ENCODE measurements at regions not wholly inside any gene's neighbourhood (a gene's known extent, or its start where the extent isn't known, plus 50 kb on each side); places are given as distances from the start of the nearest gene placed in this dataset.
A peak's percentile ranks its signal among the peaks of the same experiment; 100 is the strongest.

DNA sequence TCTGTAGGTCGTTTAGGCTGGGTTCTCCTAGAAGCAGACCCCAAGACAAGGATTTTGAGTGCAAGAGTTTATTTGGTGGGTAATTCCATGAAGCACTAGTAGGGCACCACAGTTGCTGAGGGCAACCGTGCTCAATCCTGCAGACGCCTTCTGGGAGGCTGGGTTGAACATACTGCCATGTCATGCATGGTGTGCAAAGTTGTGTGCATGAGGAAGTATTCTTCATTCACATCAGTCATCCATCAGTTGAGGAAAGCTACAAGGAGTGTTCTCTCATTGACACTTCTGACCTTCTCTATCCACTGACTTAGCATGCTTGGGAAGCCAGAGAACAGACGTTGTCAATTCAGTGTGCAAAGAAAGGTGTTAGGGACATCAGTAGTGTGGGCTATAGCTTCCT is 179.2 kb downstream of the PTPN11 start:
- no peaks in the 10 kb centered on the region for H3K27me3 ChIP-seq (ENCODE audit: insufficient read depth, insufficient read length)
- H3K4me1 ChIP-seq (ENCODE audit: insufficient read depth, insufficient read length): no peaks in the 10 kb centered on the region
- H3K9me3 ChIP-seq (ENCODE audit: insufficient read depth, low read length): peaks cover 19% of the 10 kb centered on the region; the same call in 1 of the 2 replicates
- H3K36me3 ChIP-seq (ENCODE audit: insufficient read depth, insufficient read length, low read length): no peaks in the 10 kb centered on the region
- TF ChIP-seq SUZ12 (IDR thresholded peaks at IDR 0.05; ENCODE audit: extremely low read depth, insufficient read depth, insufficient read length): no peak
- TF ChIP-seq ZNF274 (IDR thresholded peaks at IDR 0.05; ENCODE audit: low read depth, low read length): no peak
- no peak for TF ChIP-seq YY1 (IDR thresholded peaks at IDR 0.05; ENCODE audit: insufficient read depth, insufficient read length)
- no peak for DNase-seq (ENCODE audit: low read depth, low spot score)
- no peak overlapping the region for H3K9ac ChIP-seq (ENCODE audit: insufficient read length, low read depth)
- no peak overlapping the region for H3K4me3 ChIP-seq (ENCODE audit: insufficient read length, low read depth)

DNA sequence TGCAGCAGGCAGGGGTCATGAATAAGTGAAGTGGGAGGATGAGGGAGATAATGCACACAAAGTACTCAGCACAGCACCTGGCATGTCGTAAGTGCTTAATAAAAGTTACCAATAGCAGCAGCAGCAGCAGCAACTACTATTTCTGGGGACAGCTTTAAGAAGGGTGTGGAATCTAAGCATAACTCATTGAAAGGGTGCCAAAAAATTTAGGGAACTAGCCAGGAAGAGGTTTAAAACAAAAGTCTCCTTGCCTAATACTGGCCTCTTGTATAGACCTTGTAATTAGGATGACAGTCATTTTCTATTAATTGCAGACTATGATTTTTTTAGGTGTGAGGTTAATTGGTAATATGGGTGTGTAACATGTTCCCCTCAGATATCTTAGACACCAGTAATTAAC is 179.9 kb downstream of the PTPN11 start:
- DNase-seq (ENCODE audit: low read depth, low spot score): no peak
- H3K36me3 ChIP-seq (ENCODE audit: insufficient read depth, insufficient read length, low read length): no peaks in the 10 kb centered on the region
- TF ChIP-seq ZNF274 (IDR thresholded peaks at IDR 0.05; ENCODE audit: low read depth, low read length) (no peak), YY1 (IDR thresholded peaks at IDR 0.05; ENCODE audit: insufficient read depth, insufficient read length) (no peak), SUZ12 (IDR thresholded peaks at IDR 0.05; ENCODE audit: extremely low read depth, insufficient read depth, insufficient read length) (no peak)
- H3K27me3 ChIP-seq (ENCODE audit: insufficient read depth, insufficient read length): no peaks in the 10 kb centered on the region
- H3K9ac ChIP-seq (ENCODE audit: insufficient read length, low read depth): no peak overlapping the region
- H3K9me3 ChIP-seq (ENCODE audit: insufficient read depth, low read length): peaks cover 13% of the 10 kb centered on the region; the same call in 1 of the 2 replicates
- H3K4me3 ChIP-seq (ENCODE audit: insufficient read length, low read depth): no peak overlapping the region
- no peaks in the 10 kb centered on the region for H3K4me1 ChIP-seq (ENCODE audit: insufficient read depth, insufficient read length)

DNA sequence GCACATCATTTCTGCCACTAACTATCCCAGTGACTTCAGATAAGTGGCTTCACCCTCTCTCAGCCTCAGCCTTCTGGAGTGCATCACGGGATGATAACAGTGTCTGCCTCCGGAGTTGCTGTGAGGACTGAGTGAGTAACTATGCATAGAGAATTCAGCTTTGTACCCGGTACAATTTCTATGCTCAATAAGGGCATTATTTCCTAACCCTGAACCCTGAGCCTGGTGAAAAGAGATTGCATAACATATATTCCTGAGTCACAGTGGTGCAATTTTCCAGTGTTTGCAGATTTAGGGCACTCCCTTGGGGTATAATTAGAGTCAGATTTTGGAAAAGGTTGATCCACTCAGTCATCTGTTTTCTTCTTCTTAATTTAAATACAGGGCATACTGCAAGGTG is 181.1 kb downstream of the PTPN11 start:
- H3K4me1 ChIP-seq (ENCODE audit: insufficient read depth, insufficient read length): no peaks in the 10 kb centered on the region
- TF ChIP-seq YY1 (IDR thresholded peaks at IDR 0.05; ENCODE audit: insufficient read depth, insufficient read length) (no peak), ZNF274 (IDR thresholded peaks at IDR 0.05; ENCODE audit: low read depth, low read length) (no peak), SUZ12 (IDR thresholded peaks at IDR 0.05; ENCODE audit: extremely low read depth, insufficient read depth, insufficient read length) (no peak)
- H3K36me3 ChIP-seq (ENCODE audit: insufficient read depth, insufficient read length, low read length): no peaks in the 10 kb centered on the region
- H3K4me3 ChIP-seq (ENCODE audit: insufficient read length, low read depth): no peak overlapping the region
- no peaks in the 10 kb centered on the region for H3K27me3 ChIP-seq (ENCODE audit: insufficient read depth, insufficient read length)
- no peak overlapping the region for H3K9ac ChIP-seq (ENCODE audit: insufficient read length, low read depth)
- peaks cover 12% of the 10 kb centered on the region; the same call in 1 of the 2 replicates for H3K9me3 ChIP-seq (ENCODE audit: insufficient read depth, low read length)
- no peak for DNase-seq (ENCODE audit: low read depth, low spot score)

DNA sequence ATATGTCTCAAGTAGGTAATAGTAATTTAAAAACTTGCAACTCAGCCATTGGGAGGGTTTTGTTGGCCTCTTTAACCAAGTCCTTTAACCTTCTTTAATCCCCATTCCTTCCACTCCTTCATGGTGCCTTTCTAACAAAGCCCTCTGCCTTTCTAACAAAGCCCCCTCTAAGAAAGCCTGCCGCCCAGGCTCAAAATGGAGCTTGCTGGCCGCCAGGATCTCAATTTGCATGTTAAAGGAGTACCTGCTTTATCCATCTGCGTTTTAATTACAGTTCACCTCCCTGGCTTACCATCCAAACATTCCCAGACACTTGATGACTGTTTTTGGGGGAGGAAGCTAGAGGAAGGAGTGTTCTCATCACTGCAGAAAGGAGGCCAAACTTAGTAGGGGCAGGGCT is 183.4 kb downstream of the PTPN11 start:
- H3K4me3 ChIP-seq (ENCODE audit: insufficient read length, low read depth): no peak overlapping the region
- H3K9me3 ChIP-seq (ENCODE audit: insufficient read depth, low read length): peaks cover 20% of the 10 kb centered on the region; the same call in 1 of the 2 replicates
- DNase-seq (ENCODE audit: low read depth, low spot score): peak; percentile 94
- no peaks in the 10 kb centered on the region for H3K27me3 ChIP-seq (ENCODE audit: insufficient read depth, insufficient read length)
- no peak overlapping the region for H3K9ac ChIP-seq (ENCODE audit: insufficient read length, low read depth)
- no peaks in the 10 kb centered on the region for H3K4me1 ChIP-seq (ENCODE audit: insufficient read depth, insufficient read length)
- no peaks in the 10 kb centered on the region for H3K36me3 ChIP-seq (ENCODE audit: insufficient read depth, insufficient read length, low read length)
- no peak for TF ChIP-seq ZNF274 (IDR thresholded peaks at IDR 0.05; ENCODE audit: low read depth, low read length)
- TF ChIP-seq SUZ12 (IDR thresholded peaks at IDR 0.05; ENCODE audit: extremely low read depth, insufficient read depth, insufficient read length): no peak
- TF ChIP-seq YY1 (IDR thresholded peaks at IDR 0.05; ENCODE audit: insufficient read depth, insufficient read length): peak; percentile 37

DNA sequence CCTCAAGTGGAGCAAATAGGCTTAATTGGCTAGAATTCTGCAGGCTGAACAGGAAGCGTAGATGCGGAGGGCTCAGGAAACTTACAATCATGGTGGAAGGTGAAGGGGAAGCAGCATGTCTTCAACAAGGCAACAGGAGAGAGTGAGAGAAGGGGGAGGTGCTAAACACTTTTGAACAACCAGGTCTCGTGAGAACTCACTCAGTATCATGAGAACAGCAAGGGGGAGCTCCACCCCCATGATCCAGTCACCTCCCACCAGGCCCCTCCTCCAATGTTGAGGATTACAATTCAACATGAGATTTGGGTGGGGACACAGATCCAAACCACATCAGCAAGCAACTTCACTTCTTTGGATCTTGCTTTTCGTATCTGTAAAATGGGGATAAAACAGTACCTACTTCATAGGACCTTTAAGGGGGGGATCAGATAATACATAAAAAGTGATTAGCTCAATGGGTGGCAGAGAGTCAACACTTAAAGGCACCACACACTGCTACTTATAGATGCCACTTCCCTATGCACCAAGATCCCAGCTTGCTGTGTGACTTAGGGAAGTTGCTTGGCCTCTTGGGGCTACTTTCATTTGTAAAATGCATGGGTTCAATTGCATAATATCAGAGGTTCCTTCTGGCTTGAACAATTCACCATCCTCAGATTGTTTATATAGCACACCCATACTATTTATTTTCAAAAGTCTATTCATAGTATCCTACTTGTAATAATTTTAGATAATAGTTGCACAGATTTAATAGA is 184.8 kb upstream of the RPH3A start:
- H3K4me1 ChIP-seq (ENCODE audit: insufficient read depth, insufficient read length): no peaks in the 10 kb centered on the region
- peaks cover 12% of the 10 kb centered on the region; the same call in 1 of the 2 replicates for H3K9me3 ChIP-seq (ENCODE audit: insufficient read depth, low read length)
- H3K36me3 ChIP-seq (ENCODE audit: insufficient read depth, insufficient read length, low read length): no peaks in the 10 kb centered on the region
- H3K27me3 ChIP-seq (ENCODE audit: insufficient read depth, insufficient read length): no peaks in the 10 kb centered on the region
- no peak overlapping the region for H3K9ac ChIP-seq (ENCODE audit: insufficient read length, low read depth)
- no peak for DNase-seq (ENCODE audit: low read depth, low spot score)
- TF ChIP-seq SUZ12 (IDR thresholded peaks at IDR 0.05; ENCODE audit: extremely low read depth, insufficient read depth, insufficient read length) (no peak), YY1 (IDR thresholded peaks at IDR 0.05; ENCODE audit: insufficient read depth, insufficient read length) (no peak), ZNF274 (IDR thresholded peaks at IDR 0.05; ENCODE audit: low read depth, low read length) (no peak)
- no peak overlapping the region for H3K4me3 ChIP-seq (ENCODE audit: insufficient read length, low read depth)

DNA sequence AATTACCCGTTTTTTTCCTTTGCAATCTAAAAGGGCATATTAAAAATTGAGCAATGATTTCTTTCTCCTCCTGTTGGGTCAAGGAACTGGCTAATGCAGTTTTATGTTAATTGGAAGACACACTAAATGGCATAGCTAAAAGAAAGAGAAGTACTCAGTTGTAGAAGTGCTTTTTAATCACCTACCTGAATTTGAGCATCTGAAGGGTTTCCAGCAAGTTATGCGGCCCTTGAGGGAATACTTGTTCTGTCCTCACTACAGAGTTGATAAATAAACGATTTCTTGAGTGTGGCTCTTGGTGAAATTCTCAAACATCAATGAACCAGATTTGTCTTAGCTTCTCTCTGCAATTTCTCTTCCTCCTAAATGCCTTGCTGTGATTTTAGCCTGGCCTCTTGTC is 184.1 kb upstream of the RPH3A start:
- no peaks in the 10 kb centered on the region for H3K27me3 ChIP-seq (ENCODE audit: insufficient read depth, insufficient read length)
- TF ChIP-seq ZNF274 (IDR thresholded peaks at IDR 0.05; ENCODE audit: low read depth, low read length): no peak
- TF ChIP-seq YY1 (IDR thresholded peaks at IDR 0.05; ENCODE audit: insufficient read depth, insufficient read length): no peak
- TF ChIP-seq SUZ12 (IDR thresholded peaks at IDR 0.05; ENCODE audit: extremely low read depth, insufficient read depth, insufficient read length): no peak
- peaks cover 12% of the 10 kb centered on the region; the same call in 1 of the 2 replicates for H3K9me3 ChIP-seq (ENCODE audit: insufficient read depth, low read length)
- H3K4me3 ChIP-seq (ENCODE audit: insufficient read length, low read depth): no peak overlapping the region
- H3K4me1 ChIP-seq (ENCODE audit: insufficient read depth, insufficient read length): no peaks in the 10 kb centered on the region
- DNase-seq (ENCODE audit: low read depth, low spot score): no peak
- H3K36me3 ChIP-seq (ENCODE audit: insufficient read depth, insufficient read length, low read length): no peaks in the 10 kb centered on the region
- H3K9ac ChIP-seq (ENCODE audit: insufficient read length, low read depth): no peak overlapping the region

DNA sequence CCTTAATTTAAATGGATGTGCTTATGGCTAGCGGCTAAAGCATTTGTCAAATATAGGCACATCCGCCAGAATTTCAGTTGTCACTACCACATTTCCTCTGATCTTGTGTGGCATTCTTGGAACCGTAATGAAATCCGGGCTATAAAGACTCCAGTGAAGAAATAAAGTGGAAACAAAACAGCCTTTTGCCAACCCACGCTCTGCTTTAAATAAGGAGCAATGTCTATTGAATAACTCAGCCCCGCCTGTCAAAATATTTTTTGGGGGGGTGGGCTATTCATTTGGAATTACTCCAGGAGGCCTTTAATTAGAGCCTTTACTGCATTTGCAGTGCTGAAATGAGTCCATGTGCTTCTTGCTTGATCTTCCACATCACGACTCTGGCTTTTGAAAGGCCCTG is 179.6 kb upstream of the RPH3A start:
- Histone ChIP-seq H3K9me3 (ENCODE audit: insufficient read depth, low read length) (no peaks in the 10 kb centered on the region), H3K36me3 (ENCODE audit: insufficient read depth, insufficient read length, low read length) (no peaks in the 10 kb centered on the region), H3K4me1 (ENCODE audit: insufficient read depth, insufficient read length) (no peaks in the 10 kb centered on the region), H3K9ac (ENCODE audit: insufficient read length, low read depth) (no peak overlapping the region), H3K27me3 (ENCODE audit: insufficient read depth, insufficient read length) (no peaks in the 10 kb centered on the region), H3K4me3 (ENCODE audit: insufficient read length, low read depth) (no peak overlapping the region)
- TF ChIP-seq SUZ12 (IDR thresholded peaks at IDR 0.05; ENCODE audit: extremely low read depth, insufficient read depth, insufficient read length) (no peak), YY1 (IDR thresholded peaks at IDR 0.05; ENCODE audit: insufficient read depth, insufficient read length) (no peak), ZNF274 (IDR thresholded peaks at IDR 0.05; ENCODE audit: low read depth, low read length) (no peak)
- DNase-seq (ENCODE audit: low read depth, low spot score): no peak
